Sigmoid colon (tissue), 6 donors: ENCODE measurements at regions not wholly inside any gene's neighbourhood (a gene's known extent, or its start where the extent isn't known, plus 50 kb on each side); places are given as distances from the start of the nearest gene placed in this dataset.
"Not testable (repeated sequence)": the region's sequence is repeated elsewhere in the genome, so short reads cannot be mapped to it uniquely, and the experiment has no call there.

Source experiments
- DNase-seq: peaks from one replicate; pipeline ENCODE4 v3.0.0-alpha.2; 2019
- H3K27ac ChIP-seq, 4 donors: fragments of 200-600 bp; sonication (generic); one replicate each; pipeline ENCODE4 v1.5.1; 2016 to 2019; ENCODE audit warnings: mild to moderate bottlenecking in 1 of 4
- H3K27me3 ChIP-seq, 3 donors: fragments of 200-600 bp; sonication (generic); one replicate each; pipeline ENCODE4 v1.5.1; 2019; ENCODE audit warnings: mild to moderate bottlenecking in 1 of 3
- H3K36me3 ChIP-seq, 4 donors: fragments of 200-600 bp; sonication (generic); one replicate each; pipeline ENCODE4 v1.5.1; 2016 to 2019
- H3K4me1 ChIP-seq, 4 donors: fragments of 200-600 bp; sonication (generic); one replicate each; pipeline ENCODE4 v1.5.1; 2017 to 2019
- H3K4me3 ChIP-seq, 4 donors: fragments of 200-600 bp; sonication (generic); one replicate each; pipeline ENCODE4 v1.5.1; 2017 to 2019; ENCODE audit warnings: mild to moderate bottlenecking in 2 of 4, moderate library complexity in 1 of 4
- H3K9me3 ChIP-seq, 4 donors: fragments of 200-600 bp in 3 of 4; sonication (generic) in 3 of 4; one replicate each; pipeline versions ENCODE4 v1.5.1 to v1.6.1; 2013 to 2019
- EP300 ChIP-seq, 4 donors: sonication (generic); formaldehyde crosslinking; IDR thresholded peaks; one replicate each; pipeline ENCODE4 v1.6.1; 2017; ENCODE audit warnings: antibody characterized with exemption in 4 of 4
- POLR2A ChIP-seq, 2 donors: fragments of 450-650 bp; IDR thresholded peaks; one replicate each; pipeline ENCODE4 v1.6.1; 2016; ENCODE audit warnings: antibody characterized with exemption in 2 of 2, mild to moderate bottlenecking in 2 of 2, moderate library complexity in 2 of 2
- POLR2AphosphoS5 ChIP-seq, 4 donors: sonication (generic); formaldehyde crosslinking; IDR thresholded peaks; one replicate each; pipeline ENCODE4 v1.6.1; 2017; ENCODE audit warnings: antibody characterized with exemption in 4 of 4
- WGBS, 2 donors: extraction: QIAGEN DNeasy Blood & Tissue Kit; methylation state at CpG; one replicate each; pipeline ENCODE4 v1.1.7; 2013; 5-methylcytosine and 5-hydroxymethylcytosine counted together
- intact Hi-C: fragments of 100-400 bp; cut with DNase I; formaldehyde crosslinking; loops from one replicate; pipeline ENCODE4 v1.15.1; 2023
- TF ChIP-seq, protein P1 (sequence below), 4 experiments: fragments of 450-650 bp in 3 of 4; fragments of 200-600 bp in 1 of 4; IDR thresholded peaks; one replicate each; pipeline ENCODE4 v1.5.1; 2016 to 2019; ENCODE audit warnings: antibody characterized with exemption in 4 of 4, mild to moderate bottlenecking in 3 of 4, moderate library complexity in 2 of 4
- donor health status: healthy with polysubstance abuse.
- donor health status: healthy.

DNA sequence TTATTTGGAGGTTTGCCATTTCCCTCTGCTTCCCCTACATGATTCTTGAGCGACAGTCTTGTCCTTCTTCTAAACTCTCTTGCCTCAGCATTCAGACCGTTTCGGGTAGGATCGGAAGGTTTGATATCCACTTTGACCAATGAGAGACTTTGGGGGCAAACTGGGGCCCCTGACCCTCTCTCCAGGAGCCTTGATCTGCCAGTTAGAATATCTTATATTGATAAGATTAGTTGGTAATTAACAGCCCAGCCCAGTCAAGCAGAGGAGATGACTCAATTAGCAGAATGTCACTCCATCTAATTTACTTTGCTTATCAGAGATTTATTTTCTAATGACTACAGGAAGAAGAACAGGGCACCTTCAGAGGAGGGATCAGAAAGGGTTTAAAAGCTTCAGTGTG lies 532.8 kb downstream of the XYLT1 start:
- Histone ChIP-seq H3K4me1 (no peaks in the 10 kb centered on the region), H3K4me3 (no peak overlapping the region), H3K27ac (no peak overlapping the region), H3K36me3 (no peaks in the 10 kb centered on the region), H3K9me3 (no peaks in the 10 kb centered on the region), H3K27me3 (peaks cover 0 to 11% (median 0%) of the 10 kb centered on the region in 3 donors)
- intact Hi-C loops, result no loop called here
- 60 to 70% methylated on average over 4 of the region's 4 CpGs for WGBS, 2 donors
- no peak for TF ChIP-seq EP300 (IDR thresholded peaks at IDR 0.05)
- TF ChIP-seq, protein P1, sequence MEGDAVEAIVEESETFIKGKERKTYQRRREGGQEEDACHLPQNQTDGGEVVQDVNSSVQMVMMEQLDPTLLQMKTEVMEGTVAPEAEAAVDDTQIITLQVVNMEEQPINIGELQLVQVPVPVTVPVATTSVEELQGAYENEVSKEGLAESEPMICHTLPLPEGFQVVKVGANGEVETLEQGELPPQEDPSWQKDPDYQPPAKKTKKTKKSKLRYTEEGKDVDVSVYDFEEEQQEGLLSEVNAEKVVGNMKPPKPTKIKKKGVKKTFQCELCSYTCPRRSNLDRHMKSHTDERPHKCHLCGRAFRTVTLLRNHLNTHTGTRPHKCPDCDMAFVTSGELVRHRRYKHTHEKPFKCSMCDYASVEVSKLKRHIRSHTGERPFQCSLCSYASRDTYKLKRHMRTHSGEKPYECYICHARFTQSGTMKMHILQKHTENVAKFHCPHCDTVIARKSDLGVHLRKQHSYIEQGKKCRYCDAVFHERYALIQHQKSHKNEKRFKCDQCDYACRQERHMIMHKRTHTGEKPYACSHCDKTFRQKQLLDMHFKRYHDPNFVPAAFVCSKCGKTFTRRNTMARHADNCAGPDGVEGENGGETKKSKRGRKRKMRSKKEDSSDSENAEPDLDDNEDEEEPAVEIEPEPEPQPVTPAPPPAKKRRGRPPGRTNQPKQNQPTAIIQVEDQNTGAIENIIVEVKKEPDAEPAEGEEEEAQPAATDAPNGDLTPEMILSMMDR (IDR thresholded peaks at IDR 0.05), result no peak
- TF ChIP-seq POLR2AphosphoS5 (IDR thresholded peaks at IDR 0.05), result no peak
- TF ChIP-seq POLR2A (IDR thresholded peaks at IDR 0.05), result no peak
- DNase-seq, result no peak

DNA sequence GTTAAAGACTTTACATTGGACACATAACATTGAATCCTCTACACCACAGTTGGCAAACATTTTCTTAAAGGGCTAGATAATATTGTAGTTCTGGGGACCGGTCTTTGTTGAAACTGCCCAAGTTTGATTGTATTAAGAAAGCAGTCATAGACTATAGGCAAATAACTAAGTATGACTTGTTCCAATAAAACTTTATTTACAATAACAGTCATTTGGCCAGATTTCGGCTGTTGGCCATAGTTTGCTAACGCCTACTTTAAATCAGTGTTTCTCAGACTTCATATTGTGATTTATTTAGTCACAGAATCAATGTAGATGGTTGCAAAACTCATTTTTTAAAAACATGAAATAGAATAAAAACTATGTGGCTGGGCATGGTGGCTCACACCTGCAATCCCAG lies 531.8 kb downstream of the XYLT1 start:
- Histone ChIP-seq H3K27ac (no peak overlapping the region), H3K27me3 (peaks cover 0 to 11% (median 0%) of the 10 kb centered on the region in 3 donors), H3K4me1 (no peaks in the 10 kb centered on the region), H3K9me3 (no peaks in the 10 kb centered on the region), H3K4me3 (no peak overlapping the region), H3K36me3 (no peaks in the 10 kb centered on the region)
- TF ChIP-seq POLR2AphosphoS5 (IDR thresholded peaks at IDR 0.05) (no peak), EP300 (IDR thresholded peaks at IDR 0.05) (no peak), POLR2A (IDR thresholded peaks at IDR 0.05) (no peak)
- TF ChIP-seq, protein P1 (IDR thresholded peaks at IDR 0.05), result no peak
- intact Hi-C loops, result no loop called here
- WGBS, 2 donors, result 82 to 83% methylated on average over 3 of the region's 3 CpGs
- DNase-seq, result no peak

DNA sequence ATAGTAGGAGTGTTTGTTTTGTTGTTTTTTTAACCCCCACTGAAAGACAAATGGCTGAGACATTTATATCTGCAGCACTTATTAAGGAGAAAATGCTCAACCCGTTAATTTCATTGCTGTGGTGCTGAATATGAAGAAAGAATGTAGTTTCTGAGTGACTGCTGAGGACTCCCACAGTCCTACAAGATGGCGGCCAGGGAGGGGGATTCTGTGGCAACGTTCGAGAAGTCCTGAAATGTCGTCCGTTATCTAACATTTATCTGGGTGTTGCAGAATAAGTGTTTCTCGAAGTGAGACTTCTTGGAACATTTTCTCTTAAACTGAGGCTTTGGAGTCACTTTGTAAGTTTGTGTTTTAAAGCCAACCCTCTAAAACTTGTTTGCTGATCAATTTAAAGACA lies 530.4 kb downstream of the XYLT1 start:
- H3K4me1 ChIP-seq, result no peaks in the 10 kb centered on the region
- no peaks in the 10 kb centered on the region for H3K9me3 ChIP-seq
- TF ChIP-seq, protein P1 (IDR thresholded peaks at IDR 0.05), result no peak
- TF ChIP-seq EP300 (IDR thresholded peaks at IDR 0.05) (no peak), POLR2AphosphoS5 (IDR thresholded peaks at IDR 0.05) (no peak), POLR2A (IDR thresholded peaks at IDR 0.05) (no peak)
- 62 to 69% methylated on average over 7 of the region's 7 CpGs for WGBS, 2 donors
- H3K27ac ChIP-seq, result no peak overlapping the region
- no peaks in the 10 kb centered on the region for H3K36me3 ChIP-seq
- H3K27me3 ChIP-seq, result peaks cover 0 to 11% (median 0%) of the 10 kb centered on the region in 3 donors
- H3K4me3 ChIP-seq, result no peak overlapping the region
- no peak for DNase-seq
- intact Hi-C loops, result no loop called here

DNA sequence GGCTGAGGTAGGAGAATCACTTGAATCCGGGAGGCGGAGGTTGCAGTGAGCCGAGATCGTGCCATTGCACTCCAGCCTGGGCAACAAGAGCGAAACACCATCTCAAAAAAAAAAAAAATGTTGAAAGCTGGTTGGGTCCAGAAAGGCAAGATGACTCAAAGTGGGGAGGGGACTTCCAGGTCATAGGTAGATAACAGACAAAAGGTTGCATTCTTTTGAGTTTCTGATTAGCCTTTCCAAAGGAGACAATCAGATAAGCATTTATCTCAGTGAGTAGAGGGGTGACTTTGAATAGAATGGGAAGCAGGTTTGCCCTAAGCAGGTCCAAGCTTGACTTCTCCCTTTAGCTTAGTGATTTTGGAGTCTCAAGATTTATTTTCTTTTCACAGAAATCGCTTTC lies 527.9 kb downstream of the XYLT1 start:
- H3K9me3 ChIP-seq, DNase-seq, H3K4me1 ChIP-seq, H3K27ac ChIP-seq, H3K36me3 ChIP-seq, intact Hi-C loops, H3K4me3 ChIP-seq: not testable (repeated sequence)
- peaks cover 0 to 11% (median 0%) of the 10 kb centered on the region in 3 donors for H3K27me3 ChIP-seq
- WGBS, 2 donors, result 92 to 94% methylated on average over 6 of the region's 6 CpGs

DNA sequence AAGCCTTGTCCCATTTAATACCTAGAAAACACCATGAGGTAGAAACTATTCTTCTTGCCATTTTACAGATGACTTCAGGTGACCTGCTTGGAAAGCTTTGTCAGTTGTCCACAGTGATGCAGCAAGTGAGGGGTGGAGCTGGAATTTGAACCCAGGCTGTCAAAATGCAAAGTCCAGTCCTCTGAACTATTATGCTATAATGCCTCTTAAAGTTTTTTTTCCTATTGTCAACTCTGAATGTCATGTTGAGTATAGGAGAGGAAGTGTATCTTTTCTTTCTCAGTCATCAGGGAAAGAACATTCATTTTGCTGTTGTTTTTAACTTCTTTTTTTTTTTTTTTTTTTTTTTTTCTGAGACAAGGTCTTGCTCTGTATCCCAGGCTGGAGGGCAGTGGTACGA lies 525.6 kb downstream of the XYLT1 start:
- Histone ChIP-seq H3K9me3 (peaks cover 0 to 2% (median 0%) of the 10 kb centered on the region in 4 donors), H3K27me3 (peaks cover 0 to 4% (median 0%) of the 10 kb centered on the region in 3 donors), H3K4me3 (no peak overlapping the region), H3K4me1 (no peaks in the 10 kb centered on the region), H3K27ac (no peak overlapping the region), H3K36me3 (no peaks in the 10 kb centered on the region)
- WGBS, 2 donors, result 78 to 86% methylated on average over 1 of the region's 1 CpG
- intact Hi-C loops, result no loop called here
- DNase-seq, result no peak
- TF ChIP-seq POLR2AphosphoS5 (IDR thresholded peaks at IDR 0.05) (no peak), POLR2A (IDR thresholded peaks at IDR 0.05) (no peak), EP300 (IDR thresholded peaks at IDR 0.05) (no peak)
- TF ChIP-seq, protein P1 (IDR thresholded peaks at IDR 0.05), result no peak
